K562 (cell line): ENCODE measurements at regions not wholly inside any gene's neighbourhood (a gene's known extent, or its start where the extent isn't known, plus 50 kb on each side); places are given as distances from the start of the nearest gene placed in this dataset.

ENCODE experiments used
- CREBBP ChIP-seq: IDR thresholded peaks from one replicate; pipeline ENCODE4 v1.6.1; 2012; ENCODE audit warnings: low read depth, mild to moderate bottlenecking, control low read depth, inconsistent platforms, low read length
- CTCF ChIP-seq, 3 experiments: IDR thresholded peaks in 2 of 3; conservative IDR thresholded peaks in 1 of 3; 2 replicates each; pipeline ENCODE4 v1.5.1; 2011 to 2012; ENCODE audit warnings: low read length in 3 of 3, mild to moderate bottlenecking in 3 of 3, control low read depth in 2 of 3, improper control_type of control experiment in 1 of 3, inconsistent platforms in 1 of 3, low read depth in 1 of 3, mixed read lengths in 1 of 3, moderate library complexity in 1 of 3; ENCODE audit not compliant: insufficient read depth in 2 of 3
- EGR1 ChIP-seq: fragments of 450-650 bp; conservative IDR thresholded peaks from 2 replicates; pipeline ENCODE4 v1.6.1; 2017; ENCODE audit warnings: mild to moderate bottlenecking
- ELF1 ChIP-seq: fragments of 200-800 bp; sonication (Bioruptor generic); IDR thresholded peaks from 2 replicates; pipeline ENCODE4 v1.6.1; 2016; ENCODE audit warnings: missing genetic modification characterization, missing compliant biosample characterization
- FIP1L1 ChIP-seq: fragments of 200-400 bp; formaldehyde crosslinking; IDR thresholded peaks from 2 replicates; pipeline ENCODE4 v1.6.1; 2018; ENCODE audit warnings: mild to moderate bottlenecking, low read depth, low read length; ENCODE audit not compliant: poor library complexity, severe bottlenecking
- GTF2B ChIP-seq: IDR thresholded peaks from 2 replicates; pipeline ENCODE4 v1.6.1; 2011; ENCODE audit not compliant: insufficient read length; ENCODE audit errors: extremely low read depth
- JUN ChIP-seq, 2 experiments: sonication (generic) in 1 of 2; formaldehyde crosslinking in 1 of 2; IDR thresholded peaks; 2 replicates each; pipeline versions ENCODE4 v1.6.1 to v1.8.0; 2012 to 2022; ENCODE audit warnings: borderline replicate concordance in 2 of 2, mild to moderate bottlenecking in 2 of 2, improper control_type of control experiment in 1 of 2, low read depth in 1 of 2, low read length in 1 of 2, missing genetic modification reagents in 1 of 2
- MYC ChIP-seq, 2 experiments: fragments of 250-450 bp in 1 of 2; sonication (Bioruptor Pico) in 1 of 2; IDR thresholded peaks; 2 replicates each; pipeline versions ENCODE4 v1.5.1 to v1.6.1; 2012 to 2021; ENCODE audit warnings: low read depth in 2 of 2, borderline replicate concordance in 1 of 2, improper control_type of control experiment in 1 of 2, low read length in 1 of 2, mild to moderate bottlenecking in 1 of 2, moderate library complexity in 1 of 2

GRCh38 chr17:79534111-79534510, 76.7 kb downstream of the RBFOX3 start:
- TF ChIP-seq ELF1 (tag) (no peak), CREBBP (no peak), MYC (IDR thresholded peaks at IDR 0.05; ENCODE audit: low read depth, low read length) (no peak), MYC (CRISPR knock-in tag; IDR thresholded peaks at IDR 0.05; ENCODE audit: borderline replicate concordance, low read depth) (no peak), FIP1L1 (no peak), GTF2B (no peak), JUN (IDR thresholded peaks at IDR 0.05; ENCODE audit: borderline replicate concordance, low read depth, low read length) (no peak), JUN (CRISPR knock-in tag; IDR thresholded peaks at IDR 0.05; ENCODE audit: borderline replicate concordance) (no peak), CTCF (IDR thresholded peaks at IDR 0.05 in 2 of 3, conservative IDR thresholded peaks at IDR 0.05 in 1 of 3; ENCODE audit: insufficient read depth in 2 of 3, low read depth in 1 of 3, low read length in 3 of 3) (no peak), EGR1 (no peak)
